Effector CD4-positive, alpha-beta T cell (primary cell): ENCODE measurements at regions not wholly inside any gene's neighbourhood (a gene's known extent, or its start where the extent isn't known, plus 50 kb on each side); places are given as distances from the start of the nearest gene placed in this dataset.

Experiments
- DNase-seq: peaks from one replicate; pipeline ENCODE4 v3.0.0-alpha.2; 2020

DNA sequence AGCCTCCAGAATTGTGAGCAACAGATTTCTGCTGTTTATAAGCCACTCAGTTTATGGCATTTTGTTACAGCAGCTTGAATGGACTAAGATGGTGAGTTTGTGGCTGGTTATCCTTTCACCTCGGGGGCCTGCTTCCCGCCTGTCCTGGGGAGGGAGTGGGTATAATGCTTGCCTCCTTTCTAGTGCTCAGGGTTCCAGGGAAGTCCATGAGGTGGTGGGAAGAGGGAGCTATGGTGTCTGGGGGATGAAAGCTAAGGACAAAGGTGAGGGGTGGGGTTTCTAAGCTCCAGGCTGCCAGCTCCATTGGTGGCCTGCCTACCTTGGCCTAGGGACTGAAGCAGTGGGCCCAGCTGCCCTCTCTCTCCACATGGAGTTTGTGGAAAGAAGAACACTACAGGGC lies 50.2 kb upstream of the SDK2 start:
- DNase-seq = no peak

DNA sequence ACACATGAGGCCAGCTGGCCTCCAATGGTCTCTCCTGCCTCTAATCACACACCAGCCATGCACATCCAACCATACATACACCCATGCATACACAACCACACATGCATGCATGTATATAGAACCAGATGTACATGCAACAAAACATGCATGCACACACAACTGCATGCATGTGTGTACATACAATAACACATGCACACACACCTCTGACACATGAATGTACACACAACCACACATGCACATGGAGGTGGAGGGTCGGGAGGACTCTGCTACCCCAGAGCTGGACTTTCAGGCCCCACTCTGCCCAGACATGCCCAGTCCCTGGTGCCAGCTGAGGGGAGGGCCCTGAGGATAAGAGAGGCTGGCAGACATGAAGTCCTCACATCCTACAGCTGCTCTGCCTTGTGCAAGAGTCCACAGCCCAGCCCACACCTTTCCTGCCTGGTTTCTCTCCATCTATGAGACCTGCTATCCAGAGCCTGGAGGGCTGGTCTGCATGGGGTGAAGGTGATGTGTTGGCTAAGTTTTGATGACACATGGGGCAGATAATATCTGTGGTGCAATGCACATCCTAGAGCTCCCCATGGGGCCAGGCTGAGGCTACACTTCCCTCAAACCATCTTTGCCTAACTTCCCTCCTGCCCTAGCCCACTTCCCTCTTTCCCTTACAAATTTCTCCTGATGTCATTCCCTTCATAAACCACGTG lies 50.9 kb upstream of the SDK2 start:
- no peak for DNase-seq

DNA sequence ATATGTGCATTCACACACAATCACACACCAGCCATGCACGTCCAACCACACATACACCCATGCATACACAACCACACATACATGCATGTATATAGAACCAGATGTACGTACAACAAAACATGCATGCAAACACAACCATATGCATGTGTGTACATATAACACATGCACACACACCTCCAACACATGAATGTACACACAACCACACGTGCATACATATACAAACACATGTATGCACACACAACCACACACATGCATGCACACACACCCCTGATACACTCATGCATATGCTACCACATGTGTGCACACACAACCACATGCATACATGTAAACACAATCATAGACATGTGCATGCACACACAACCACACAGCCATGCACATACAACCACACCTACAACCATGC lies 52.0 kb upstream of the SDK2 start:
- no peak for DNase-seq

DNA sequence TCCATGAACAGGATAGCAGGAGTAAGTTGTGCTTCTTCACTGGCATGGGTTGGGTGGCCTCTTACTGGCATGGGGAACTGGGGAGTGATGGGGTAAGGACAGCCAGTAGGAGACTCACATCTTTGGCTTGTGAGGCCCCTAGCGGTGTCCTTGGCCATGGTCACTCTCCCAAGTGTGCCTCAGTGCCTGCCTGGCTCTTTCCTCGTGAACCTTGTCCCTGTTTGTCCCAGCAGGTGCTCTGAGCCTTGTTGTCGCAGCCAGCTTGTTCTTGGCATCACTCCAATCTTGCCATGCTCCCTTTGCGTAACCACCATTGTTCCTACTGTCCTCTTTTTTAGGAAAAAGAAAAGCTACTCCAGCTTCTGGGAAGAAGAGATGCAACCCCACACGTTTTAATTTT lies 53.6 kb upstream of the SDK2 start:
- DNase-seq = no peak

DNA sequence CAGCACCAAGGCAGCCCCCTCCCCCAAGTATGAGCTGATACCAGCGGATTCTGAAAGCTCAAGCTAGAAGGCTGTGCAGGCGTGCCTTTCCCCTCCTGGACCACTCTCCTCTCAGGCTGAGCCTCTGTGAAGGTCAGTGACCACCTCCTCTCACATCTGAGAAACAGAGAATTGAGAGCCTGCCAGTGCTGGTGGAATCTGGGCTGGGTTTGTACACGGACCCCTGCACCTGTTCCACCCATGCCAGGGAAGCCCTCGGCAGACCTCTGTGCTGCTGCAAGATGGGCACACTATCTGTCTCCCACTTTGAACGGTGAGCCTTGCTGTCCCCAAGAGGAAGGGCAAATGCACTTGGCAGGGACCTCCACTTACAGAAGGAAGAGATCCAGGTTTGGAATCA lies 54.7 kb upstream of the SDK2 start:
- DNase-seq = no peak

DNA sequence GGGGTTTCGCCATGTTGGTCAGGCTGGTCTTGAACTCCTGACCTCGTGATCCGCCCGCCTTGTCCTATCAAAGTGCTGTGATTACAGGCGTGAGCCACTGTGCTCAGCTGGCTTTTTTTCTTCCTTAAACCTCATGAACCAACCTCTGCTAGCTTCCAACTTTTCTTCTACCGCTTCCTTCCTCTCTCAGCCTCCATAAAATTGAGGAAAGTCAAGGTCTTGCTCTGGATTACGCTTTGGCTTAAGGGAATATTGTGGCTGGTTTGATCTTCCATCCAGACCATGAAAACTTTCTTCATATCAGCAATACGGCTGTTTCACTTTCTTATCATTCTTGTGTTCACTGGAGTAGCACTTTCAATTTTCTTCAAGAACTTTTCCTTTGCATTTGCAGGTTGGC lies 57.5 kb upstream of the SDK2 start:
- no peak for DNase-seq

DNA sequence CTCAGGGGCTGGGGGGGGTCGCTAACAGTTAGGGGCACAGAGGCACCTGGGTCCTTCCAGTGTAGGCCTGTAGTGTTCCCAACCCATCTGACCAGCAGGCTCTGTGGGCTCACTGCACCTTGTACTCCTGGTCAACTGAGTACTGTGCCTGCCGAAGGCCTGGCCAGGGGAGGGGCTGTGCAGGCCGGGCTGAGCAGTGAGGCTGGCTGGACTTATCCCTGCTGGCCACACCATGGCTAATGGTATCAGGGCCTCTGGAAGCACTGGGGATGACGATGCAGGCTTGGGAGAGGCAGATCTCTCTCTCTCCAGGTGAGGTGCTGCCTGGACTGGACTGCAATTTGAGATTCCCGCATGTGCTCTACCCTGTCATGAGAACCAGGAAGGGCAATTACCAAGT lies 58.9 kb upstream of the SDK2 start:
- DNase-seq = no peak

DNA sequence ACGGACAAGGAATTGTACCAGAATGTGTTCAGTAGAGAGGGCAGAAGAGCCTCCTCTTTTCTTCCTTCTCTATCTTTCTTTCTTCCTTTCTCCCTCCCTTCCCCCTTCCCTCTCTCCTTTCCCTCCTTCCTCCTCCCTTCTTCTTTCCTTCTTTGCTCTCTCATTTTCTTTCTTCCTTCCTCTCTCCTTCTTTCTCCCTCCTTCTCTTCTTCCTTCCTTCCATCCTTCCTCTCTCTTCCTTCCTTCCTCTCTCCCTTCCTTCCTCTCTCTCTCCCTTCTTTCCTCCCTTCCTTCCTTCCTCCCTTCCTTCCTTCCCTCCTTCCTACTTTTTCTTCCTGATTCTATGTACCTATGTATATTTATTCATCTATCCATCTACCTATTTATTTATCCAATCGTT lies 59.7 kb upstream of the SDK2 start:
- DNase-seq = no peak

DNA sequence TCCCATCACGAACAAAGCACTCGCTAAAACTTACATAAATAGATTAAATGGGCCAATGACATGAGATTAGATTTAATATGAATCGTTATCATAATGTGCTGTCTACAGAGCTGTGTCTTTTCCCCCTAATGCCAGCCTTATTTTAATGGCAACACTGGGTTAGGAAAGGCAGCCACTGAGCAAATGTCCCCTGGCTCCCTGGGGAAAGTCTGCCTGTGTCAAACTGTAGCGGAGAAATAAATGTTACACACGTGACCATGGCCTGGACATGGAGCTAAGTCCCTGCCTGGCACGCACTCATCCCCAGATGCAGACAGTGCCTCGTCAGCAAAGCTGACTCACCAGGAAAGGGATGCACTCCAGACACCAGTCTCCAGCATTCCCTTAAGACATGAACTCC lies 61.3 kb upstream of the SDK2 start:
- DNase-seq = no peak

DNA sequence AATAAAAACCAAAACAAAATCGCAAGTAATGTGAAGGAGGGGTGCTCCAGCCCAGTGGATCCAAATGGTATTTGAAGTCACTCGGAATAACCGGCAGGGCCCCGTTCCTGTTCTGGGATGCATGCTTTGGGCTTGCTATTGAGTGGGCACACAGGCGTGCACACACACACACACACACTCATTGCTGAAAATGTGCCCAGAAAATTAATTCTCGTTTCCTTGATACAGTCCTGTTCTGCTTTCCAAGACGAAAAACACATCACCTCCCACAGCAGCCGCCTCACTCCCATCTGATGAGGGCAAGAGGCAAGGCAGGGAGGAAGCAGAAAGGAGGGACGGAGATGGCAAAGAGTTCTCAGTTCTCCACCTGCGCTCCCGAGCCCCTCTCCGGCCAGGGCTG lies 62.2 kb upstream of the SDK2 start:
- DNase-seq = no peak

DNA sequence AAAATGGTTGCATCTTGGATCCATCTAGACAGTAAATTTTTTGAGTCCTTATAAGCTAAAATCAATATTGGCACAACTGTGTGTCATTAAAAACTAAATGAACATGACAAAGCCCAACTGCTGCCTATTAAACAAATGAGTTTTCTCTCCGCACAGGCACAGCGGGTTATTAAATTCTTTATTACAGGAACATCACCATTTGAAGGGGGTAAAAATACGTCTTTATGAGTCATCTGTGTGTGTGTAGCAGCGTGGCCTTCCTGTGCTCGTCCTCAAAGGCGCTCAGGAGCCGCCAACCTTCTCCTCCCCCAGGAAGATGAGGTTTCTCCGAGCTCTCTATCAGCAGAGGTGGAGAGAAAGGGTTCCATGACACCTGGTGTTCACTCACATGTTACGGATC lies 62.6 kb upstream of the SDK2 start:
- no peak for DNase-seq

DNA sequence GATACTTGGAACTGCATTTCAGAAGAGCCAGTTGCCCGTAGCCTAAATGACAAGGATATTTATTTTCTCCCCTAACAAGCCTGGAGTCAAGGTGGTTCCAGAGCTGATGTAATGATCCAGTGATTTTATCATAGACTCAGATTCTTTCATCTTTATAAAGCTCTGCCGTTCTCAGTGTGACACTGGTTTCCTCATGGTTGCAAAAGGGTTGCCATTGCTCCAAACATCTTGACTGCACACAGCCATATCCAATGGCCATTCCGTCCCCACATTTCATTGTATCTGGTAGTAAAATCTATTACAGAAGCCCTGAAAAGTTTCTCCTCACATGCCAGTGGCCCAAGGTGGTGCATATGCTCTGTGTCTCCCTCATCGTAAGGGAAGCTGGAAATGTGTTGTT lies 63.1 kb upstream of the SDK2 start:
- DNase-seq = no peak

DNA sequence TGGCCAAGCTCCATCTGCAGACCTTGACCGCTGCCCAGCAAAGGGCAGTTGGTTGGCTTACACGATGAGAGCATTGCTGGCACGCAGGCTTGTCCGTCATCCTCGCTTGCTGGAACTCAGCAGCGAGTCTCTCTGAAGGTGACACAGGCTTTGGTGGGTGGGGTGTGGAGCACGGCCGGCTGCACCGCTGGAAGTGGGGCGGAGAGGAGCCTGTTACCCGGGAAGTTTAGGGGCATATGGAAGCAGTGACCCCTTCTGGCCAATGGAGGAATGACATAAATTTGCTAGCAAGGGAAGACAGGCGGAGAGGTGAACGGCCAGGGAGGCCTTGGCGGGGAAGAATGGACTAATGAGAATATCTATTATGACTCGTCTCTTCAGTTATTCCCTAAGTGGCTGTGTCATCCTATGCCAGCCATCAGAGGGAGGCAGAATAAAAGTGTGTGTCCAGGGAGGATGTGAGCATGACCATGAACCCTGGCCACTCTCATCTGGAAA lies 65.9 kb upstream of the SDK2 start:
- DNase-seq = peak; percentile 57

DNA sequence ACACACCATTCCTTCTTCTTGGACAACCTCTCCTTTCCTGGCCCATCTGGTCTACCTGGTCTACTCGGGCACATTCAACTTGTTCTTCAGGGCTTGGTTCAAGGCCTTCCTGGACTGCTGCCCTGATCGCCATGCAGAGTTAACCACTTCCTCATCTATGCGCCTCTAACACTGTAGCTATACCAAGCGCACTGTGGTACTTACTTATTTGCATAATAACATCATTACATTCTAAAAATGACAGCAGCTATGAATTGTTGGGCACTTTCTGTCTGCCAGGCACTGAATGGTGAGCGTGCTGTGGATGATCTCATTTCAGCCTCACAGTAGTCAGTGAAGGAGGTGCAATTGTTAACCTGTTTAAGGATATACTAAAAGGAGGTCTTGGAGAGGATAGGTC lies 66.9 kb upstream of the SDK2 start:
- DNase-seq = no peak

DNA sequence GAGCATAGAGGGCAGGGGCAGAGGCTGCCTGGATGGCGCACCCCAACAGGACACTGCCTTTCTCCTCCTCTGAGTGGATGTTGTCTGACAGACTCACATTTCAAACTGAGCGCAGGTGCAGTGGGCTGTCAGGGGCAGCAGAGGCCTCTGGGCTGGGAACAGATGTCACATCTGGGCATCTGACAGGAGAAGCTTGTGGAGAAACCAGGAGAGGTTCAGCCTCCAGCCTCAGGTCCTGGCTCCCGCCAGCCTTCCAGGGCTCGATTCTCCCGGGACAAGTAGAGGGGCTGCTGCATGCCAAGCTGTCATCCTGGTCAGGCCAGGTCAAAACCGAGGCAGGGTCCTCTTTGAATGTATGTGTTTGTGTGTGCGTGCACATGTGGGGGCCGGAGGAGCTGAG lies 67.7 kb upstream of the SDK2 start:
- no peak for DNase-seq

DNA sequence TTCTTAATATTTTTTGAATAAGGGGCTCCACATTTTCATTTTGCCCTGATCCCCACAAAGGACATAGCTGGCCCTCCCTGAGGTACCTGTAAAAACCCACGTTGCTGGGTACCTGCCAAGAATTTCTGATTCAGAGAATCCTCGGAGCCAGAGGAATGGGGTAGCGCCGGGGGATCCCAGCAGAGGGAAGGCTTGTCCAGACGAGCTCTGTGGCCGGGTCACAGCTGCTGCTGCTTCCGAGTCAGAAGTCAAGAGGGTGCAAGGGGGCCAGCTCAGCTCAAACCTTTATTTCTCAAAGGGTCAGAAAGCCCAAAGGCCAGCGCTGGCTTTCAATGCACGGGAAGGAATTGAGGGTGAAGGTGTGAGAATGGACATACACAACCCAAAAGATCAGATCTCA lies 68.9 kb upstream of the SDK2 start:
- DNase-seq = no peak

DNA sequence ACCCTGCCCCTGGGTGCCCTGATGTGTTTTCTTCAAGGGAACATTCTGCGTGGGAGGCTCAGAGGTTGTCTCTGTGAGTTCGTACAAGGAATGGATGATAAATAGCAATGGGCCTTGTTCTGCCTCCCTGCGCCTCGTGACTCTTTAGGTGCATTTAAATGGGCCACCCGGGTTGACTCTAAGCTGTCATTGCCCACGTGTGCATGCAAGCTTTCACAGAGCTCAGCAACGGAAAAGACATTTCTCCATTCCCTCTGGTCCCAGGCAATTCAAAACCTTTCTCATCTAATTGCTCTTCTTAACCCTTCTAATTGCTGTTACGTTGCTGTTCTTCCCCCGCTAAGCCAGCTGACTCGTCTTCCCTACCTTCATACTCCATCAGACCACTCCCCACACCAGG lies 71.5 kb upstream of the SDK2 start:
- no peak for DNase-seq

DNA sequence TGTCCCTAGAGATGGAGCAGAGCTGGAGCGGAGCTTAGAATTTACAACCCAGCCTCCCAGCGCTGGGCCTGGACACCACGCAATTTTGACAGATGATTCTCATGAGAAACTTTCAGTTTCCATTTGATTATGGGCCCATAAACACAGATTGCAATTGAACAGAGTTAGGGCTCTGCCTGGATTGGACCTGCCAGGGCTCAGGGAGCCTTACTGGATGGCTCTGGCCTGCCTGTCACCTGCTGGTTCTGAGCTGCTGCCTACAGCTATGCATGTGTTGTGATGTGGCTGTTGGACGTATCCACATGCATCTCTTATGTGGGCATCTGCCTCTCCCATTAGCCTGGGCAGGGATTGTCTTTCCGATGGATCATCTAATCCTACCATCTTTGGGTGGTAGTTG lies 73.4 kb upstream of the SDK2 start:
- no peak for DNase-seq

DNA sequence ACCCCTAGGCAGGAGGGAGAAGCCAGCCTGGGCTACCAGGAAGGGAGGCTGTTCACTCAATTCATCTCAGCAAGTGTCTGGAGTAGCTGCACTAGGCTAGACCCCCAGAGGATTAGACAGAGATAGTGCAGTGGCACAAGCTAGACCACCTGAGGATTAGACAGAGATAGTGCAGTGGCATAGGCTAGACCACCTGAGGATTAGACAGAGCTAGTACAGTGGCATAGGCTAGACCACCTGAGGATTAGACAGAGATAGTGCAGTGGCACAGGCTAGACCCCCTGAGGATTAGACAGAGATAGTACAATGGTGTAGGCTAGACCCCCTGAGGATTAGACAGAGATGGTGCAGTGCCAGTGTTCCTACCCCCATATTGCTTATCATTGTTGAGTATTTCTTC lies 74.1 kb upstream of the SDK2 start:
- no peak for DNase-seq

DNA sequence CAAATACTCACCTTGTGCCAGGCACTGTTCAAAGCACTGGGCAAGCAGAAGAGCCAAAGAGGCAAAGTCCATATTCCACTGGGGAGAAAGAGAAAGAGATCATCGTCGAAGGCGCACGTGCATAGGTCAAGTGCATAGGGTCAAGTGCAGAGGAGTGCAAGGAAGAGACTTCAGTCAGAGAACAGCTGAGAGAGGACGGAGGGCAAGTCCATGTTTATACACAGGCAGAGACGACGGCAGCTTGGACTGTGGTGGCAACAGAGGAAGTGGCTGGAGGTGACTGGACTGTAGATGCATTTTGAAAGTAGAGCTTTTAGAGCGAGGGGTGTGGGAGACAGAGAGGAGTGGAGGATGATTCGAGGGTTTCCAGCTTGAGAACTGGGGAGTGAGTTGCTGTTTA lies 74.7 kb upstream of the SDK2 start:
- DNase-seq = no peak

DNA sequence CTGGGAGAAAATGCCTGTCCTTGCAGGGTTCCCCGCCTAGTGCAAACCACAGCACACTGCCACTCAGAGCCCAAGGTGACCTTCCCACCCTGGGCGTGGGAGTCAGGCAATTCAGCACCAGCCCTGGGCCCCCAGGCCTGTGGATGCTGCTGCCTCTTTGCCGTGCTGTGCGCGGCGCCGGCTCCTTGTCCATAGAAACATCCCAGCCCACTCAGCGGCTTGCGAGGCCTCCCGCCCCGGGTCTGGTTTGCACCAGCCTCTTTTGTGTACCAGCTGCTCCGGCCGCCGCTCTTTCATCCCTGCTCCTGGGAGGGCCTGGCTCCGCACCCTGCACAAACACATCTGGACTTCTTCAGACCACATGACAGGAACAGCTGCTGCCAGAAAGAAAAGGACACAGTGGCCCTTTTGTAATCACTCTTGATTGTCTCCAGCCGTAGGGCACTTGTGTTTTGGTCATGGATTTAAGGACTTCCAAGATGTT lies 75.4 kb upstream of the SDK2 start:
- DNase-seq = no peak

DNA sequence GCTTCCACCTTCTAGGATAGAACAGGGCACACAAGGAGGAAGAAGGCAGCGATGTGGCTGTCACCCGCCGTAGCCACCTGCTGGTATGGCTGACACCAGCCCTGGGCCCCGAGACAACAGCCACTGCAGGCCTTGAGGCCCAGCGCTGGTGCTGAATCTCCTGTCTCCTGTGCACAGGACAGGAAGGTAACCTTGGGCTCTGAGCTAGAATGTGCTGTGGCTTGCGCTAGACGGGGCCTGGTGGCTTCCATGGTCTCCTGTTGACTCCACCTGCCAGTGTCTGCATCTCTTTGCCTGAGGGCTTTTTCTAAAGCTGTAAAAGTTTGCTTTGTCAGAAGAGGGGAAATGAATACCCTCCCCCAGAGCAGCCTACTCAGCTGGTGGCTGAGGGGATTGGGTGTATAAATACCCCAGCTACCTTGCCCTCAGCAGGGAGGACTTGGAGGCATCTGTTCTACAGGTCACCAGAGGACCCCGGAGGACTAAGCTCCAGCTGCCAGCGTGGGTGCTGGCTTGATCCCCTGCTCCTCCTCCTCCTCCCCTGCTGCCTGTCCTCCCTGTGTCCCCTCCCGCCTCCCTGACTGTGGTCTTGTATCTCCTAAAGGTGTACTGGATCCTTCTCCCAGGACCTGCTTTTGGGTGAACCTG lies 76.1 kb upstream of the SDK2 start:
- DNase-seq = no peak

DNA sequence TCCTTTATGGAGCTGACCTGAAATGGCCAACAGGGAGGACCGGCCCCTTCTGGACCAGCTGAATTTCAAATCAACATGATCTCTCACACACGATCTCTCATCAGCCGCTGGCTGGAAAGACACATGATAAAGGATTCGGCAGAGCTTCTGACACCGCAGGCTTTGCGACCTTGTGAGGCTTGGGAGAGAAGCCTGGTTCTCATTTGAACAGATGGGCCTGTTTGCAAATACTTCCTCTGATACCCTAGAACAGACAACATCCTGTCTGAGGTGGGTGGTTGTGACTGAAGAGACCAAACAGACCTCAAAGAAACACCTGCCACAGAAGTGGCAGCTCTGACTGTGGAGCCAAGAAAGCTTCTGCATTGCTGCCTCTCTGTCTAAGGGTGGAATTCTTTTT lies 77.9 kb upstream of the SDK2 start:
- DNase-seq = peak; percentile 8

DNA sequence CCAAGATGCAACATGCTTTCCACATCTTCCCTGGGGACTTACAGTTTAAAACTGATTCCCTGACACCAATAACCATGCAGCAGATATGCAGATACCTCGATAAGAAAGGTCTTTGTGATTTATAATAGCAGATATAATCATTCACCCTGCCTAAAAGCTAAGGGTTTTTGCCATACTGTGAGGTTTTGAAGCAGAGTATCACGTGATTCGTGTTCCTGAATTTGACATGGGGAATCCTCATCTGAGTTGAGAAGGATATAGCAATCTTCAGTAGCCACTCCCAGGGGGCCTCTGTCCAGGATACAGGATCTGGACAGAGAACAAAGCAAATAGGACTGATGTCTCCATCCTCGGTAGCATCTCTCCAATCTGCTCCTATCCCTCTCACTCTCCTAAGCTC lies 79.1 kb upstream of the SDK2 start:
- DNase-seq = no peak

DNA sequence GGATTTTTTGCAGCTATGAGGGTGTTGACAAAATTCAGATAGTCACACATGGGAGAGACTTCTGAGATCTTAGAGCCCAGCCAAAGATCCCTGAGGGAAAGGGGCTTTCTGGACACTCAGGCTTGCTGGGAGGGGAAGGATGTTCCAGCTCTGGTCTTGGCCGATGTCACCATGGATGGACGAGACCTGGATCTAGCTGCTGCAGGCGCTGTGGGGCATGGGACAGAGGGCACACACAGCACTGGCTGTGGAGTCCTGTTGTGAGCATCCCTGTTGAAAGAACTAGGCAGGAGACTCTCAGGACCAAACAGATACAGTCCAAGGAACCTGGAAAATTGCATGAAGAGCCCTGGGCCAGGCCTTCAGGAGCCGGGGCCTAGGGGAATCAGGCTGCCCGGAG lies 80.1 kb upstream of the SDK2 start:
- DNase-seq = no peak
